ENCODE measurements at regions not wholly inside any gene's neighbourhood (a gene's known extent, or its start where the extent isn't known, plus 50 kb on each side); places are given as distances from the start of the nearest gene placed in this dataset.

DNA sequence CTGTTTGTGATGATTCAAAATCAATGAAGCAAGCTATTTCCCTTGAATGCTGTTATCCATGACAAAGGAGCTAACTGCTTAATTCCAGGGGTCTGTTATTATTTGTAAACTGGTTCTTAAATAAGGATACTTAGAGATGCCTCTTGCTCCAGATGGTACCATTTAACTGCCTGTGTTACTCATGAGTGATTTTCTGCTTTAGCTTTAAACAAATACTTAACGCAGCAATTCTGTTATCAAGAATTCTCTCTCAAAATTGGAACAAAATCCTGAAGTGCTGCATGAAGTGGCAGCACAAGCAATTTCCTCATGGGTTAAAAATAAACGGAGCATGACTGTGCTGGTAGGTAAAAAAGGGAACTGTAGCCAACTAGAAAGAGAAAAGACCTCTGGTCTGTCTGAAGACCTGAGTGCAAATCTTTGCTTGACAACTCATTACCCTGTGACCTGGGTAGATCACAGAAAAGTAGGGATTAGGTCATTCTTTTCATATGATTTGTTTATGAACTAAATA lies 62.5 kb upstream of the GBE1 start:
- no peak for TF ChIP-seq POLR2AphosphoS5 (IDR thresholded peaks at IDR 0.05; ENCODE audit: low read depth, low read length)
- TF ChIP-seq, protein P1, sequence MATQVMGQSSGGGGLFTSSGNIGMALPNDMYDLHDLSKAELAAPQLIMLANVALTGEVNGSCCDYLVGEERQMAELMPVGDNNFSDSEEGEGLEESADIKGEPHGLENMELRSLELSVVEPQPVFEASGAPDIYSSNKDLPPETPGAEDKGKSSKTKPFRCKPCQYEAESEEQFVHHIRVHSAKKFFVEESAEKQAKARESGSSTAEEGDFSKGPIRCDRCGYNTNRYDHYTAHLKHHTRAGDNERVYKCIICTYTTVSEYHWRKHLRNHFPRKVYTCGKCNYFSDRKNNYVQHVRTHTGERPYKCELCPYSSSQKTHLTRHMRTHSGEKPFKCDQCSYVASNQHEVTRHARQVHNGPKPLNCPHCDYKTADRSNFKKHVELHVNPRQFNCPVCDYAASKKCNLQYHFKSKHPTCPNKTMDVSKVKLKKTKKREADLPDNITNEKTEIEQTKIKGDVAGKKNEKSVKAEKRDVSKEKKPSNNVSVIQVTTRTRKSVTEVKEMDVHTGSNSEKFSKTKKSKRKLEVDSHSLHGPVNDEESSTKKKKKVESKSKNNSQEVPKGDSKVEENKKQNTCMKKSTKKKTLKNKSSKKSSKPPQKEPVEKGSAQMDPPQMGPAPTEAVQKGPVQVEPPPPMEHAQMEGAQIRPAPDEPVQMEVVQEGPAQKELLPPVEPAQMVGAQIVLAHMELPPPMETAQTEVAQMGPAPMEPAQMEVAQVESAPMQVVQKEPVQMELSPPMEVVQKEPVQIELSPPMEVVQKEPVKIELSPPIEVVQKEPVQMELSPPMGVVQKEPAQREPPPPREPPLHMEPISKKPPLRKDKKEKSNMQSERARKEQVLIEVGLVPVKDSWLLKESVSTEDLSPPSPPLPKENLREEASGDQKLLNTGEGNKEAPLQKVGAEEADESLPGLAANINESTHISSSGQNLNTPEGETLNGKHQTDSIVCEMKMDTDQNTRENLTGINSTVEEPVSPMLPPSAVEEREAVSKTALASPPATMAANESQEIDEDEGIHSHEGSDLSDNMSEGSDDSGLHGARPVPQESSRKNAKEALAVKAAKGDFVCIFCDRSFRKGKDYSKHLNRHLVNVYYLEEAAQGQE (IDR thresholded peaks at IDR 0.05; ENCODE audit: insufficient read depth in 1 of 2, low read depth in 2 of 2, low read length in 2 of 2) = no peak
